OCI-LY3 (cell line): ENCODE measurements at regions not wholly inside any gene's neighbourhood (a gene's known extent, or its start where the extent isn't known, plus 50 kb on each side); places are given as distances from the start of the nearest gene placed in this dataset.

Source experiments
- H2AFZ ChIP-seq: fragments of 200-600, 300-600 bp; shearing (Covaris generic); 2 replicates; pipeline ENCODE4 v1.6.0; 2014; ENCODE audit warnings: antibody characterized with exemption, low read depth, low read length
- H3K27ac ChIP-seq: fragments of 200-600, 300-600 bp; sonication (generic); 2 replicates; pipeline ENCODE4 v1.5.1; 2014; ENCODE audit warnings: mild to moderate bottlenecking, low read length, moderate library complexity, mixed read lengths
- H3K27me3 ChIP-seq: fragments of 200-600, 300-600 bp; sonication (generic); 2 replicates; pipeline ENCODE4 v1.6.1; 2014; ENCODE audit warnings: low read depth, low read length, mixed read lengths
- H3K36me3 ChIP-seq: fragments of 200-600, 300-600 bp; sonication (generic); replicated peaks from 2 replicates; pipeline ENCODE3; 2014; ENCODE audit warnings: low read depth, low read length, mixed read lengths
- H3K4me1 ChIP-seq: fragments of 300-600, 200-600 bp; sonication (generic); 2 replicates; pipeline ENCODE4 v1.6.1; 2014; ENCODE audit warnings: low read length, mixed read lengths
- H3K4me2 ChIP-seq: fragments of 200-600, 300-600 bp; sonication (generic); 2 replicates; pipeline ENCODE4 v1.6.1; 2014; ENCODE audit warnings: low read length, mixed read lengths
- H3K4me3 ChIP-seq: fragments of 300-600, 200-600 bp; sonication (generic); 2 replicates; pipeline ENCODE4 v1.5.1; 2014; ENCODE audit warnings: antibody characterized with exemption, mild to moderate bottlenecking, low read length, moderate library complexity
- H3K79me2 ChIP-seq: fragments of 300-600, 200-600 bp; shearing (Covaris generic); 2 replicates; pipeline ENCODE4 v1.6.1; 2014; ENCODE audit warnings: mild to moderate bottlenecking, low read length, mixed read lengths
- H3K9ac ChIP-seq: fragments of 300-600, 200-600 bp; shearing (Covaris generic); 2 replicates; pipeline ENCODE4 v1.6.0; 2014; ENCODE audit warnings: mild to moderate bottlenecking, low read length, moderate library complexity
- H3K9me3 ChIP-seq: fragments of 200-600, 300-600 bp; shearing (Covaris generic); 2 replicates; pipeline ENCODE4 v1.6.1; 2014; ENCODE audit warnings: low read length, mixed read lengths; ENCODE audit not compliant: insufficient read depth
- H4K20me1 ChIP-seq: fragments of 200-600, 300-600 bp; sonication (generic); 2 replicates; pipeline ENCODE4 v1.6.1; 2016; ENCODE audit warnings: low read length, mixed read lengths; ENCODE audit not compliant: insufficient read depth
- CTCF ChIP-seq: fragments of 200-600, 300-600 bp; sonication (generic); IDR thresholded peaks from 2 replicates; pipeline ENCODE4 v1.5.1; 2014; ENCODE audit warnings: antibody characterized with exemption, low read length, low read depth
- EZH2phosphoT487 ChIP-seq: fragments of 200-600 bp; shearing (Covaris generic); IDR thresholded peaks from 2 replicates; pipeline ENCODE4 v1.6.1; 2018; ENCODE audit warnings: antibody characterized with exemption, mixed run types, low read depth

GRCh38 chr21:27513016-27513415, 546.1 kb upstream of the ADAMTS5 start:
- no peak for TF ChIP-seq CTCF
- TF ChIP-seq EZH2phosphoT487, result no peak
- no peak overlapping the region for H3K9ac ChIP-seq
- H3K4me2 ChIP-seq, result no peak overlapping the region
- H3K4me1 ChIP-seq, result no peaks in the 10 kb centered on the region
- H2AFZ ChIP-seq, result no peak overlapping the region
- no peaks in the 10 kb centered on the region for H3K79me2 ChIP-seq
- no peaks in the 10 kb centered on the region for H3K27me3 ChIP-seq
- H3K27ac ChIP-seq, result no peak overlapping the region
- no peaks in the 10 kb centered on the region for H4K20me1 ChIP-seq
- H3K4me3 ChIP-seq, result no peak overlapping the region
- no peaks in the 10 kb centered on the region for H3K36me3 ChIP-seq
- no peaks in the 10 kb centered on the region for H3K9me3 ChIP-seq

- Histone ChIP-seq H3K9me3 (no peaks in the 10 kb centered on the region), H3K36me3 (no peaks in the 10 kb centered on the region), H3K4me3 (no peak overlapping the region), H3K27ac (no peak overlapping the region), H2AFZ (no peak overlapping the region), H3K4me1 (no peaks in the 10 kb centered on the region), H3K79me2 (no peaks in the 10 kb centered on the region), H4K20me1 (no peaks in the 10 kb centered on the region), H3K27me3 (no peaks in the 10 kb centered on the region), H3K9ac (no peak overlapping the region), H3K4me2 (no peak overlapping the region)
- TF ChIP-seq CTCF (no peak), EZH2phosphoT487 (no peak)
Measured at GRCh38 chr21:27511233-27511632, 544.3 kb upstream of the ADAMTS5 start.

GRCh38 chr21:27507695-27508094, 540.8 kb upstream of the ADAMTS5 start:
- Histone ChIP-seq H3K4me3 (no peak overlapping the region), H3K9me3 (no peaks in the 10 kb centered on the region), H4K20me1 (no peaks in the 10 kb centered on the region), H3K4me2 (no peak overlapping the region), H2AFZ (no peak overlapping the region), H3K36me3 (no peaks in the 10 kb centered on the region), H3K4me1 (no peaks in the 10 kb centered on the region), H3K27me3 (no peaks in the 10 kb centered on the region), H3K79me2 (no peaks in the 10 kb centered on the region), H3K27ac (no peak overlapping the region), H3K9ac (no peak overlapping the region)
- TF ChIP-seq EZH2phosphoT487 (no peak), CTCF (no peak)

- Histone ChIP-seq H3K27me3 (no peaks in the 10 kb centered on the region), H3K27ac (no peak overlapping the region), H3K4me1 (no peaks in the 10 kb centered on the region), H2AFZ (no peak overlapping the region), H3K79me2 (no peaks in the 10 kb centered on the region), H3K9me3 (no peaks in the 10 kb centered on the region), H4K20me1 (no peaks in the 10 kb centered on the region), H3K4me3 (no peak overlapping the region), H3K9ac (no peak overlapping the region), H3K4me2 (no peak overlapping the region), H3K36me3 (no peaks in the 10 kb centered on the region)
- TF ChIP-seq CTCF (no peak), EZH2phosphoT487 (no peak)
Measured at GRCh38 chr21:27505516-27505915, 538.6 kb upstream of the ADAMTS5 start.
